ENCODE measurements at regions not wholly inside any gene's neighbourhood (a gene's known extent, or its start where the extent isn't known, plus 50 kb on each side); places are given as distances from the start of the nearest gene placed in this dataset.
A peak's percentile ranks its signal among the peaks of the same experiment; 100 is the strongest.

DNA sequence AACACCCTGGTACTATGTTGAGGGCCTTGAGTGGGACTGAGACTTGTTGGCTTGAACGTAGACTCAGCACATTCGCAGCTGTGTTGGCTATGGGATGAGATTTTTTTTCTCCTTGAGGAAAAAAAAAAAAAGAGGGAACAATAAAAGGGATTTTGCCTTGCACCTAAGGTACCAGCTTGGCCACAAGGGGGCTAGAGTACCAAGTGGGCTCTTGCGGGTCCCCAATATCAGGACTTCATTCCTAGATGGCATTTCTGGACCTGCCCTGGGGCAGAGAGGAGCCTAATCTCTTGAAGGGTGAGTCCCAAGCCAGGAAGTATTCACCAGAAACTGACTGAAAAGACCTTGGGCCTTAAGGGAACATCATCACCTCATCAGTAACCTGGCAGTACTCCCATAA lies 1083.6 kb upstream of the PHF14 start:
- no peak for DNase-seq

DNA sequence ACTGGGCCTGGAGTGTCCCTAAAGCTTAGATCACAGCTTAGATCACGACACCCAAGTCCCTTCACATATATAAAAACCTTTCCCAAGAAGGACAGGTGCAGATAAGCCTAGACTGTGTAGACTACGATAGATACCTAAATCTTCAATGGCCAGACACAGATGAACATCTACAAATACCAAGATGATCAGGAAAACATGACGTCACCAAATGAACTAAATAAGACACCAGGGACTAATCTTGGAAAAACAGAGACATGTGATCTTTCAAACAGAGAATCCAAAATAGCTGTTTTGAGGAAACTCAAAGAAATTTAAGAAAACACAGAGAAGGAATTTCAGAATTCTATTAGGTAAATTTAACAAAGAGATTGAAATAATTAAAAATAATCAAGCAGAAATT lies 1082.6 kb upstream of the PHF14 start:
- no peak for DNase-seq

DNA sequence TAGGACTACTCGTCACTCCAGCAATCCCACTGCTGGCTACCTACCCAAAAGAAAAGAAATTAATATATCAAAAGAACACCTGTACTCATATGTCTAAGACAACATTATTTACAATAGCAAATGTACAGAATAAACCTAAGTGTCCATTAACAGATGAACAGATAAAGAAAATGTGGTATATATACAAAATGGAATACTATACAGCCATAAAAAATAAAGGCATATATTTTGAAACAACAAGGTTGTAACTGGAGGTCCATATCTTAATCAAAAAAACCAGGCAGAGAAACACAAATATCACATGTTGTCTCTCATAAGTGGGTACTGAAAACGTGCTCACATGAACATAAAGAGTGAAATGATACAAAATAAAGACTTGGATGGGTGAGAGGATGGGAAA lies 1073.3 kb upstream of the PHF14 start:
- DNase-seq: no peak

DNA sequence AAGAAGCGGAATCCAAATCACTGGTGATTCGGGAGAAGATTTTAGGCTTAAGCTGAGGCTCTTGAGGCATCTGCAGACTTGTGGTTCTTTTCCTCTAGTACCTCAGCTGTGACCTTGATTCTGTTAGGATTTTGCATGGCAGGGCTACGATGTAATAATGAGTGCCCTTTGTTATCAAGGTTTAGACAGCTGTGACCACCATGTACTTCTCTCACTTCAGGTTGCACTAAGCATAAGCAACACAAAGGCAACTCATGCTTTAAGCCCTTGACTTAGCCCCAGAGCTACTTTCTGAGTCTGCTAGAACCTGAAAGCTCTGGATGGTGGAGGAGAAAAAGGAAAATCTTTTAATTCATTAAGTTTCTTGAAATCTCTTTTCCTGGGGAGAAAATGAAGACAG lies 1052.3 kb upstream of the PHF14 start:
- DNase-seq: no peak

DNA sequence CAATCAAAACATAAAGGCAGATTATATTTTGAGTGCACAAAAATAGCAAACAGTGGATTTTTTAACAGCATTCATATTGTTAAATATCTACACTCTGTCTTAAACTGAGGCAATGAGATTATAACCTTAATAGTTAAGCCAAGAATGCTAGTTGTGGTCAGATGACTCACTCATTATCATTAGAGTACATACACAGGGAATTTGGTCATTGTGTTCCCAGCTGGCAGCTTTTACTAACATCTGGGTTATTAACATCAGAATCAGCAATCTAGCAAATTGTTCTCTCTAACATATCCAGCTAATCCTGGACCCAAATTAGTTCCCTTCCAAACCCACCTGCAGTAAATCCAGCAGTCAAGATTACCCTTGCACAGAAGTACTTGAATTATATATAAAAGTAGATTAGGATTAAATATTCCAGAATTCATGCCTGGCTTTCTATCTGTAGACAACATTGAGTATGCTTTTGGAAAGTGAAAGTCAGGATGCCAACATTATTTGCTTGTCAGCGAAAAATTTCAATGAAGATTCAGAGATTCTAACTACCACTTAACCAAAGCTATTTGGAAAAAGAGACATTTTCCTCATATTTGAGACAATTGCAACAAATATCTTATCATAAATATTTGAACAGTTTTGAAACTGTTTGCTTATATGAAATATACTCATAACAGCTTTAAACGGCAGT lies 1035.6 kb upstream of the PHF14 start:
- no peak for DNase-seq

DNA sequence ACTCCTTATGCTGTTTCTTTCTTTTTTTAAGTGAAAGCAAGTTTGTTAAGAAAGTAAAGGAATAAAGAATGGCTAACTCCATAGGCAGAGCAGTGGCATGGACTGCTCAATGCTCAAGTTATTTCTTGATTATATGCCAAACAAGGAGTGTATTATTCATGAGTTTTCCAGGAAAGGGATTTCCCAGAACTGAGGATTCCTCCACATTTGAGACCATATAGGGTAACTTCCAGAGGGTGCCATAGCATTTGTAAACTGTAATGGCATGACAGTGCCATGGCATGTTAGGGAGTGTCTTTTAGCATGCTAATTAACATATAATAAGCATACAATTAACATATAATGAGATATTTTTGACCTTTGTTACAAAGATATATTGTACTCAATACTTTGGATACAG lies 1034.5 kb upstream of the PHF14 start:
- DNase-seq: no peak

DNA sequence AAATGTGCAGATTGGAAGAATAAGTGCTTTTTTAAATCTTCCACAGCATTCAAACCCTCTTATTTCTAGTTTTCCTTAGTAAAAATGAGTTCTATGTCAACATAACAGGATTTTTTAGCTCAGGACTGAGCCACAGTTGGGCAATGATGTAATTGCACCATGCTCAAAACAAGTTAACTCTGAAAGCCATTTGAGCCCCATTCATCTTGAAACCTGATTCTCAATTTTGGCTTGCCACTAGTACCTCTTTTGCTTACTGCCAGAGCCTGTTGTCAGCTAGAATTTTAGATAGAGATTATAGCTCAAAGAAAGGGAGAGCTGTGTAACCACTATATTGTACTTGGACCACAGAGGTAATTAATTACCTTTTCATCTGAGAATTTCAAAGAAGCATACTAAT lies 1028.5 kb upstream of the PHF14 start:
- no peak for DNase-seq

DNA sequence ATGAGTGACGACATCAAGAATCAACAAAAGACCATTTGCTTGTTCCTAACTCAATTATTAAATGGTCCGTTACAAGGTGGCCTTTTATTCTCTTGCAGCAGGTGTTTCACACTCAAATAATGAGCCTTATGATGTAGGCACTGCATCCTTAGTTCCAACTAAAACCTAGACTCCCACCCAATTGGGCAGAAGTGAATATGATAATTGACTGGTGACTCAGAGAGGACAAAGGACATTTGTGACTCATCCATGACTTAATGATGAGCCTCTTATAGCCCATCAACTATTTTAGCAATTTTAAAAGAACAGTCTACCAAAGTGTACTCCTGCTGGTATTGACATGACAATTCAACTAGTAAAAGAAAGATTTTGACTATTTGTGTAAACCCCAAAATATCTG lies 1027.8 kb upstream of the PHF14 start:
- no peak for DNase-seq

DNA sequence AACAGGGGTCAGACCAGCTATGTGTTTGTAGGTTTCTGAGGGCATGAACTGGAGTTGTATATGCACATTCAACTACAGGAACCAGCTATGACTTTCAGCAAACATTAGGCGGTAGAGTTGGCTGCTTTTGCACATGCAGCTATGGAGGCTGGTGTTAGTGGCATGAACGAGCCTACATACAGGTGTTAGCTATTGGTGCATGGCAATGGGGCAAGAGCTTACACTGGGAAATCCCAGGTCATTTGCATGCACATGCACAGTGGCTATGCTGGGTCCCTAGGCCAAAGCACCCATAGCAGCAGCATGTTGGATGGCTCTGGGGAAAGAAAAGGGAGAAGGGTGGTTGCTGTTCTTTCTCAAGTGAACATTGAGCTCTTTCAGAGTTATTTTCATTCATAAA lies 1018.5 kb upstream of the PHF14 start:
- DNase-seq: no peak

DNA sequence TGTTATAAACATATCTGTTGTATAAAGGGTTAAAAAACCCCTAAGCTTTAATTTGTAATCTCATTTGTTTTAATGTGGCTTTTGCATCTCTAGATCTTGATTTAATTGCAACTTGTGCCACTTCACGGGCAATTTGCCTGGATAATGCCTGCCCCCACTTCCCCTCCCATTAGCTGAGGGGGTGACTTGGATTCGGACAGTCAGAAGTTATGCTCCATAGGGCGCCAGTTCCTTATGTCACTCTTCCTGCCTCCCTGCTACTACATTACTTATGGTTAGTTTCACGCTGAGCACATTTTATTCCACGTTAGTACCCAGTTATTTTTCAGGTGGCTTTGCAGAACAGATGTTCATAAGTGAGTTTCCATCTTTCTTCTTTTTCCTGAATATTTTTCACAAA lies 1015.2 kb upstream of the PHF14 start:
- DNase-seq: no peak

DNA sequence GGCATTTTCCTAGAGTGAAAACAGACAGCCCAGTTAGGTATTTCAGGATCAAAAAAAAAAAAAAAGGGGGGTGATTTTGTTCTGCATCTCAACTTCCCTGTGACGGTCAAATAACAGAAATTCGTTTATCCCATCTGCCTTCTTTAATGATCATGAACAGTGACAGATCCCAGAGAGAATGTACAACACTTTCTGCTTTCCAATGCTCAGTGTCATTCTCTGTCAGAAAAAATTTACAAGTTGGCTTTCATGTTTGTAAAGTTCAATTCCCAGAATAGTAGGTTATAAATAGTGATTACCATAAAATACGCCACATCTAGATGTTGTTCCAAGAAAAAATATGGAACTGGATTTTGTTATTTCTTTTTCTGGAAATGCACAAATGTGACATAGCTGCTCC lies 1013.2 kb upstream of the PHF14 start:
- no peak for DNase-seq

DNA sequence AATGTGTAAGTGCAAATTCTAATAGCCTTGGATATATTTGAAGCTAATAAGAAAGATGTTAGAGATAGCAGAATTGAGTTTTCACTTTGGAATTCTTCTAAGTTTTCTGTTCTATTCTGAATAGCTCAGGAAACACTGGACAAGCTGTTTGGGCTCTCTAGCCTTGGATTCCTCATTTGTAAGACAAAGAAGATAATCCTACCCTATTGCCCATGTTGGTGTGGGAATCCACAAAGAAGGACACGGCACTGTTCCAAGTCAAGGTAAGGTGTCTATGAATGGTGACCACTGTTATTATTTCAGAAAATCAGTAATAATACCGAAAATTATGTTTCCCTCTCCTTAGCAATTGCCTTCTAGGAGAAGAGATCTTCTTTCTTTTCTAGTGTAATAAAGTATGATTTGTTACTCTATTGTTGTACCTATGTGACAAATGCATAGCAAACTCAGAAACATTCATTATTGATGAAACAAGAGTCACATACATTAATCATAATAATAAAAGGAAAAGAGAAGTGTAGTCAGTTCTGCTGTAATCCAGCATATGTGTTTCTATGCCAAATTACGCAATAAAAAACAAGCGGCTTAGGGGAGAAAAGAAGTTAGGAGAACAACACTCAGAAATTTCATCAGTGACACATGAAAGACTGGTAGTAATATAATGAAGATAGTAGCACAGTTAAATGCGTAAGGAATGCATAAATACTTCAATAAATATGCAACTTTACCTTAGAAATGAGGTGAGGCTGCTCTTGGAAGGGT lies 1012.3 kb upstream of the PHF14 start:
- DNase-seq: no peak

DNA sequence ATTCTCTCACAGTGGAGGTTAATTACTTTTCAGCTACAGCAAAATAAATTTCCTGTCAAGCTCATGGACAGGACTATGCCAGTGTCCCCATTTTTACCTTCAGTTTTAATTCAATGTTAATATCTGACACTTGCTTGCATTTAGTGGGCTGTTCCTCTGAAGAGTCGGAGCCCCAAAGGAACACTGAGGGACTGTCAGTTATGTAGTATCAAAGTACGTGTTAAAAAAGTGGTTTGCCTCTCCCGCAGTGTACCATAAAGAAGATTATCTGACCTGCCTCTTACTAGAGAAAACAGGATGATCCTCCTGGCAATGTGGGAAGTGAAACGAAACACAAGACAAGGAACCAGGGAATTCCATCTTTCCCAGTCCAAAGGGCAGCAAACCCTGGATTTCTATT lies 1010.9 kb upstream of the PHF14 start:
- no peak for DNase-seq

DNA sequence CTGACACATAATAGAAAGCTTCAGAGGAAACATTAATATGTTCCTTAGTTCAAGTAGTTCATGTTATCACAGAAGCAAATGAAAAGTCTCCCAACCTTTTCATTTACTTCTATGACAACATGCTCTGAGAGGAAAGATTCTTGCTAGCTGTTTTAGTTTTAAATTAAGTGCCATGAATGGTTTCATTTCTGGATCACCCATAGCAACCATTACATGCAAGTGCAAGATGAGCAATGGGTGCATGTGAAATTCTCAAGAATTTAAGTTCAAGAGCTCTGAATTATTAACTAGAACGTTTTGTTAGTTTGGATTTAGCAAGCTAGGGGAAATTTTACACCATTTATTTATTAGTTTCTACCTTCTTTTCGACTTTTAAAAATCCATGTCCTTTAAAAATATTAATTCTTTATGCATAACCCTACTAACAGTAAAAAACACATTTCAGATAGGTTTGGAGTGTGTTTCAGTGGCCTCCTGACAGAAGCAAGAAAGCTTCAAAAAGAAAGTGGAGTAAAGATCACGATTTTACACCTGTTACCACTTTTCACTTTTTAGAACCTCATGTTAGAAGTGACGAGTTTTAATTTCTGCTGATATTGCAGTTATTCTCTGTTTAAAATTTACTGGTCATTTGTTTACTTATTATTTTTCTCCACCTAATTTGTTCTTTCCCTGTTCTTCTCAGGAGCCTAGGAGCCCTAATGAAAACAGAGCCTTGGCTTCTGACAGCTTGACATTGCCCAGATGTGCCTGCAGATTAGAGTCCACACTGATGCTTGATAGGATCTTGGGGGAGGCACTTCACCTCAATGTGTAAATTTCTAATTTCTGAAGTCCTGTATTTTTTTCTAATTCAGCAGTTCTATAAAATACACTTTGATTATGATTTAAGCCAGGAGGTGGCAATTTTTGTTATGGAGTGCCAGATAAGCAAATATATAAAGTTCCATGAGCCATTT lies 995.3 kb upstream of the PHF14 start:
- DNase-seq: no peak

DNA sequence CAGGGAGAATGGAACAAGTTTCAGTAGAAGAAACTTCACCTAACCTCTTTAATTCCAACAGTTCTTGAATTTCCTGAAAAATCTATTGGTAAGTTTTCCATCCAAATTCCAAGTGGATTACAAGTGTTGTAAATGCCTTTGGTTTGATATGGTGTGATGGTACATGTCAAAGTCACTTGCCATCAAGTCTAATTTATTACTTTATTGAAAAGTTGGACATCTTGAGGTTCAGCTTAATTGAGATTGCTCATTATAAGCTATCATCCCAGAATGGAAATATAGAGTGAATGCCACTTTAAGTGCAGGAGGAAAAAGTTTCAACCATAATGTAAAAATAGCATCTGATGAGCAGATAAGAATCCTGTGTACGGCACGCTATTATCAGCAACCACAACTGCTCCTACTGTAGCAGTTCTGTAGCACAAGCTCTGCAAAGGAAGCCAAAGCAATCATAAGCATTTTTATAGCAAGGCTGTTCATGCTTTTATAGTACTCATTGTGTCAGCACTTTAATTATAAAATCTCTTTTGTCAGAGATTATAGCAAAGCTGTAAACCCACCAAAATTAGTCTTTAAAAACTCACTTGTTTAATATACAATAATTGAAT lies 991.8 kb upstream of the PHF14 start:
- no peak for DNase-seq

DNA sequence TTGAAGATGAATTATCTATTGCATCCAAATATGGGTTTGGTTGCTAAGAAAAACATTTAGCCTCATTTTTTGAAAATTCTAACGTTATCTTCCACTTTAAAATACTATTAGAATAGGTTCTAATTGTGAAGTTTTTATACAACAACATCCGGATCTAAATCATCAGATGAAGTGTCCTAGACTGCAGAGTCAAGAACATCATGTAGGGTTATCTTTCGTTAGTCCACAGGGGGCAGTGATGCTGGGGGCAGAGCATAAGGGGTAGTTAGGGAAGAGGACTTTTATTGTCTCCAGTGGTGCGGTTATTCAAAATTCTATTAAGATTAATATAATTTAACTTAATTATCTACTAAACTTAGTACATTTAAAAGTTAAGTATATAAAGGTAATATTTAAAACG lies 990.6 kb upstream of the PHF14 start:
- no peak for DNase-seq

DNA sequence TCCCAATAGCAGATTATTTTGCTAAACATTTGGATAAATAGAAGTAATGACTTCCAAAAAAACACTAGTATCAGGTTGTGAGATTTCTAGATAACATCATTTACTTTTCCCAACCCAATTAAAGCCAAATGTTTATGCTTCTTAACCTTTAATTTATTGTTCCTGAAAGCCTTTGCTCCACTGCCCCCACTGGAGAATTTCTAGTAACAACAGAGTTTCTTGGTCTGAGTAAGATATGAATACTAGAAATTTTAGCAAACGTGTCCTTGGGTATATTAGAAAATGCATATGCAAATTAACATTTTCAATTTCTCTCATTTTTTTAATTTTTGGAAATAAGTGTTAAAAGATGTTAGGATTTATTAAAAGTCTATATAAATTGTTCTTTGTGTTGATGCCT lies 958.0 kb upstream of the PHF14 start:
- DNase-seq: no peak

DNA sequence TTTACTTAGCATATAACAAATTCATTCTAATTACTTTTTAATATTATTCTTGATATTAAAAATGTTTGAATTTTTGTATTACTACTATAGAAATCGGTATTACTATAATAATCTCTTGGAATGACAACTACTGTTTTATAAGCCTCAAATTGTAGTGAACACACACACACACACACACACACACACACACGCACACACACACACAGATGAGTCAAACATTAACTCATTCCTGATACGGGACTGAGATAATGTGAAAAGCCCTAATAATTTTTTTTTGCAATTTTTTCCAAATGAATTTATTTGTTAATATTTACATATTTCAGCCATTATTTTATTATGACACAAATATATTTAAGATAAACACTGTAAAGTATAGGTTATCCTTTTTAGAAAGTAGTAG lies 951.2 kb upstream of the PHF14 start:
- DNase-seq: no peak

DNA sequence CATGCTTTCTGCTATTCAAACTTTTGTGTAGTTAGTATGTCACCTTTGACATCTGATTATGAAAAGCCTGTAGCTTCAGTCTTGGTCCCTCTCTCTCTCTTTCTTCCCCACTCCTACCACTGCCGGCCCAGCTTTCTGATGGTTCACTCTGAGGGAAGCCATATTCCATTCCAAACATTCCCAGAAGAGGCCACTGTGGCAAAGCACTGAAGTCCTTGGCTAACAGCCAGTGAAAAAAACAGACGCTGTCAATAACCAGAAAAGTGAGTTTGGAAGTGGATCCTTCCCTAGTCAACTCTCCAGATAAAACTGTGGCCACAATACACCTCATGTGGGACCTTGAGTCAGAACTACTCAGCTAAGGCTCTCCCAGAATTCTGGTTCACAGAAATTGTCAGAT lies 950.7 kb upstream of the PHF14 start:
- no peak for DNase-seq

DNA sequence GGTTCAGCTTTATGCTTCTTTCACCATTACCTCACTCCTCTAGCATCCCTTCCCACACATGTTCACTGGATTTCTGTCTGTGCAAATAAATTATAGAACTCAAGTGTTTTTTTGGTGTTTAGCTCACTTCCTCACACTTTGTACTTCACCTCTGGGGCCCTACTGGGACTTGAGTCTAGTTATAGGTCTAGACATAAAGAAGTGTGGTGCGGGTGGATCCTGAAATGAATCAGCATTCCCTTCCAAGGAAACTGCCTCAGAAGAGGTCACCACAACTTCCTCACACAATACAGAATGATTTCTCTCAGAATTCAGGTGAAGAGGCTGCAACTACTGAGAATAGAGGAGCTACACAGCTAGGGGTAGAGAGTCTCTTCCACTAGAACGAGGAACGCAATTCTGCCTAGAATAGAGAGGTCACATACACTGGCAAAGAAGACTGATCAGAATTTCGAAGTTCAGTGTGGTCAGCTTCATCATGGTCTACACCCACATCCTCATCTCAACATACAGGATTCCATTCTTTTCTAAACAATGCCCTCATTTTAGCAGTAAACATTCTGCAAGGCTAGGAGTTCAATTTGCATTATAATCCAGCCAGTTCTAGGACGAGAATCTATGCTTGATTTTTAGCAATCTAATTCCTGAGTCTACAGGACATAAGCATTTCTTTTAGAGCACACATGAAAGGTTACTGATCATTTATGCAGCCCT lies 938.7 kb upstream of the PHF14 start:
- DNase-seq: peak; percentile 37

DNA sequence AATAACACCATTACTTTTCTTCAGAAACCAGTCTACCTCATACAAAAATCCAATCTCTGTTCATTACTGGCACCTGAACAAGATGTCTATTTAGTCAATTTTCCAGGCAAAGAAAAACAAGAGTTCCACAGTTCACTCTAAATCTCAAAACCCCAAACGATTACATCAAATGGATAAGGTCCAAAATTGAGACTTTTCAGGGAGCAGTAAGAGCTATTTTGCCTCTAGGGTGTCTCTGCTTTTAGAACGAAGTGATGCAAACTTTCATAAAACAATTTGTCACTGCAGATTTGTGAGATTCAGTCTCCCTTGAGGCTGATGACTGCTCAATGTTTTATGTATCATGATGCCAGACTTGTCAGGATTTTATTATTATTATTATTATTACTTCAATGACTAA lies 937.0 kb upstream of the PHF14 start:
- DNase-seq: no peak

DNA sequence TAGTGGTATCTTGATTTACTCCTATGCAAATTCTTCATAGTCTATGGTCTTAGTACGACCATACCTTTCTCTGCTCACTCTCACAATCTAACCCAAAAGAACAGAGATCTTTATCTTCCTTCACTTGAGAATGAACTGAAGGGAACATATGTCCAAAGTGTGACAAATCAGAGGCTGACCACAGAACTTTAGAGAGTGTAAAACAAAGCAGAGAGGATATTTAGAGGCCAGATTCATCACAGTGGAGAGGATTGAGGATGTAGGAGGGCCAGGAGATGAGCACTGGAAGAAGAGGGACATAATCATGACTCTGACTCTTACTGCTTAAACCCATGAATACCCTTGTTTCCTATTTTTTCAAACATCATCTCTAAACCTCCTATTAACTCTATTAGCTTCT lies 935.3 kb upstream of the PHF14 start:
- no peak for DNase-seq

DNA sequence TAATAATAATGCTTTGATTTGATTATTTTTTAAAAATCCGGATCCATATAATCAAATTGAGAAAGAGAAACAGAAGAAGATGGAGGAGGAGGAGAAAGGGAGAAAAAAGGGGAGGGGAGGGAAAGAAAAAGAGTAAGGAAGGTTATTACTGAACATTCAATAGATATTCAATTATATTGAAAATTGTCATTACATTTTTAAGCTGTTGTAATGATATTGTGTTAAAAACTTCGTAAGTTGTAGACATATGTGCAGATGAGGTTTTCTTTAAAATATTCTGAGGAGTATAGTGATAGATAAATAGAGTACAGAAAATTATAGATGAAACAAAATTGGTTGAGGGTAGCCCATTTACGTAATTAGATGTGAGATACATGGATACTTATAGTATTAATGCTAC lies 933.0 kb upstream of the PHF14 start:
- DNase-seq: no peak

Measured in activated CD4-positive, alpha-beta T cell treated with anti-CD3 and anti-CD28 coated beads, Interleukin-2, Interleukin-6, amounts not matched to agents 100 ng/mL and 50 ng/mL, durations not matched to agents 16 hours and 8 hours (primary cell).